A549 (cell line): ENCODE measurements at regions not wholly inside any gene's neighbourhood (a gene's known extent, or its start where the extent isn't known, plus 50 kb on each side); places are given as distances from the start of the nearest gene placed in this dataset.

Experiments
- CTCF ChIP-seq: fragments of >200 bp; sonication (Bioruptor Twin); formaldehyde crosslinking; IDR thresholded peaks from 3 replicates; pipeline ENCODE4 v1.5.1; 2016
- FOSB ChIP-seq: fragments of 250-450 bp; sonication (Bioruptor Pico); IDR thresholded peaks from 2 replicates; pipeline ENCODE4 v1.5.0; 2020; ENCODE audit warnings: mild to moderate bottlenecking, moderate library complexity
- MAX ChIP-seq: IDR thresholded peaks from 2 replicates; pipeline ENCODE4 v1.6.1; 2012
- POLR2AphosphoS2 ChIP-seq: conservative IDR thresholded peaks from 2 replicates; pipeline ENCODE4 v1.6.1; 2012; ENCODE audit warnings: low read length, improper control_type of control experiment, inconsistent platforms
- RAD21 ChIP-seq, 2 experiments: fragments of >200 bp in 1 of 2; sonication (Bioruptor Twin) in 1 of 2; formaldehyde crosslinking in 1 of 2; IDR thresholded peaks in 1 of 2; conservative IDR thresholded peaks in 1 of 2; 2 replicates in 1 of 2; 3 replicates in 1 of 2; pipeline ENCODE4 v1.6.1; 2012 to 2018; ENCODE audit warnings: inconsistent platforms in 1 of 2
- SMC3 ChIP-seq: fragments of >200 bp; sonication (Bioruptor Twin); formaldehyde crosslinking; IDR thresholded peaks from 3 replicates; pipeline ENCODE4 v1.6.1; 2018; ENCODE audit warnings: inconsistent platforms

- TF ChIP-seq CTCF (no peak), POLR2AphosphoS2 (no peak), MAX (no peak), FOSB (no peak), RAD21 (conservative IDR thresholded peaks at IDR 0.05 in 1 of 2, IDR thresholded peaks at IDR 0.05 in 1 of 2) (no peak), SMC3 (no peak)
These were observed 85.9 kb downstream of the SKA1 start for GRCh38 chr18:50460716-50461115.
